Vagina (tissue), 2 donors: ENCODE measurements at regions not wholly inside any gene's neighbourhood (a gene's known extent, or its start where the extent isn't known, plus 50 kb on each side); places are given as distances from the start of the nearest gene placed in this dataset.

Experiments used
- POLR2A ChIP-seq, 2 donors: fragments of 450-650 bp; IDR thresholded peaks; one replicate each; pipeline ENCODE4 v1.6.1; 2017; ENCODE audit warnings: antibody characterized with exemption in 2 of 2, mild to moderate bottlenecking in 2 of 2, moderate library complexity in 2 of 2
- TF ChIP-seq, protein P1 (sequence below), 3 experiments: fragments of 450-650 bp in 2 of 3; fragments of 200-600 bp in 1 of 3; sonication (generic) in 1 of 3; IDR thresholded peaks; one replicate each; pipeline ENCODE4 v1.5.1; 2017 to 2019; ENCODE audit warnings: antibody characterized with exemption in 3 of 3, mild to moderate bottlenecking in 2 of 3, moderate library complexity in 2 of 3

DNA sequence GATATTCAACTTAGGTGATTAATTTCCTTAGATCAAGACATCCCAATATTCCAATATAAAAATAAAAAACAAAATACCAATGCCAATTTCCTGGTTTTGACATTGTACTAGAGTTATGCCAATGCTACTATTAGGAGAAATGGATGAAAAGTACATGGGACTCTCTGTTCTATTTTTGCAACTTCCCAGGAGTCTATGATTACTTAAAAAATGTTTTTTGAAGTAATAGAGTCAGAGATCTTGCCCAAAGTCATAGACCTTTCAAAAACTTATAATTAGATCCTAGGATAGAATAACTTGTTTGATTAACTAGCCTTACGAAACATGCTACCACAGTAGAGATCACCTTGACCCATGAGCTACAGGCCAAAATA, 73.6 kb upstream of the MAOA start:
- TF ChIP-seq, protein P1, sequence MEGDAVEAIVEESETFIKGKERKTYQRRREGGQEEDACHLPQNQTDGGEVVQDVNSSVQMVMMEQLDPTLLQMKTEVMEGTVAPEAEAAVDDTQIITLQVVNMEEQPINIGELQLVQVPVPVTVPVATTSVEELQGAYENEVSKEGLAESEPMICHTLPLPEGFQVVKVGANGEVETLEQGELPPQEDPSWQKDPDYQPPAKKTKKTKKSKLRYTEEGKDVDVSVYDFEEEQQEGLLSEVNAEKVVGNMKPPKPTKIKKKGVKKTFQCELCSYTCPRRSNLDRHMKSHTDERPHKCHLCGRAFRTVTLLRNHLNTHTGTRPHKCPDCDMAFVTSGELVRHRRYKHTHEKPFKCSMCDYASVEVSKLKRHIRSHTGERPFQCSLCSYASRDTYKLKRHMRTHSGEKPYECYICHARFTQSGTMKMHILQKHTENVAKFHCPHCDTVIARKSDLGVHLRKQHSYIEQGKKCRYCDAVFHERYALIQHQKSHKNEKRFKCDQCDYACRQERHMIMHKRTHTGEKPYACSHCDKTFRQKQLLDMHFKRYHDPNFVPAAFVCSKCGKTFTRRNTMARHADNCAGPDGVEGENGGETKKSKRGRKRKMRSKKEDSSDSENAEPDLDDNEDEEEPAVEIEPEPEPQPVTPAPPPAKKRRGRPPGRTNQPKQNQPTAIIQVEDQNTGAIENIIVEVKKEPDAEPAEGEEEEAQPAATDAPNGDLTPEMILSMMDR (IDR thresholded peaks at IDR 0.05), result no peak
- no peak for TF ChIP-seq POLR2A (IDR thresholded peaks at IDR 0.05)
